Uterus (tissue), 3 donors: ENCODE measurements at regions not wholly inside any gene's neighbourhood (a gene's known extent, or its start where the extent isn't known, plus 50 kb on each side); places are given as distances from the start of the nearest gene placed in this dataset.

ENCODE experiments used
- DNase-seq, 2 donors: peaks; one replicate each; pipeline ENCODE4 v3.0.0-alpha.2; 2019 to 2020
- H3K27ac ChIP-seq, 2 donors: fragments of 200-600 bp; sonication (generic); 1 replicate in 1 of 2; 2 replicates in 1 of 2; pipeline ENCODE4 v1.5.1; 2016 to 2018
- H3K27me3 ChIP-seq, 2 donors: fragments of 200-600 bp; sonication (generic); one replicate each; pipeline ENCODE4 v1.5.1; 2018 to 2019; ENCODE audit warnings: control low read depth in 1 of 2
- H3K36me3 ChIP-seq, 2 donors: fragments of 200-600 bp; sonication (generic); one replicate each; pipeline ENCODE4 v1.5.1; 2019; ENCODE audit warnings: control low read depth in 1 of 2
- H3K4me1 ChIP-seq, 2 donors: fragments of 200-600 bp; sonication (generic); one replicate each; pipeline ENCODE4 v1.5.1; 2018 to 2019; ENCODE audit warnings: control low read depth in 1 of 2
- H3K4me3 ChIP-seq, 2 donors: fragments of 200-600 bp; sonication (generic); 1 replicate in 1 of 2; 2 replicates in 1 of 2; pipeline ENCODE4 v1.5.1; 2018 to 2019; ENCODE audit warnings: mild to moderate bottlenecking in 1 of 2
- H3K9me3 ChIP-seq, 2 donors: fragments of 200-600 bp; sonication (generic); one replicate each; pipeline ENCODE4 v1.5.1; 2019; ENCODE audit warnings: control low read depth in 1 of 2
- CTCF ChIP-seq, 4 experiments: fragments of 200-600 bp in 2 of 4; fragments of 450-650 bp in 2 of 4; sonication (generic) in 2 of 4; IDR thresholded peaks; one replicate each; pipeline ENCODE4 v1.5.1; 2016 to 2019; ENCODE audit warnings: antibody characterized with exemption in 4 of 4, mild to moderate bottlenecking in 2 of 4, moderate library complexity in 1 of 4
- POLR2A ChIP-seq, 2 donors: fragments of 450-650 bp; IDR thresholded peaks; one replicate each; pipeline ENCODE4 v1.6.1; 2016; ENCODE audit warnings: antibody characterized with exemption in 2 of 2, mild to moderate bottlenecking in 1 of 2, moderate library complexity in 1 of 2
- intact Hi-C: fragments of 100-400 bp; cut with DNase I; formaldehyde crosslinking; loops from one replicate; pipeline ENCODE4 v1.15.1; 2023; ENCODE audit warnings: low total_unique reads
- donor health status: DM: yes; HTN: yes; CAD: no.

GRCh38 chr1:238404921-238405320 is 514.2 kb upstream of the ZP4 start:
- no peak for DNase-seq
- H3K4me3 ChIP-seq, result no peak overlapping the region

DNA sequence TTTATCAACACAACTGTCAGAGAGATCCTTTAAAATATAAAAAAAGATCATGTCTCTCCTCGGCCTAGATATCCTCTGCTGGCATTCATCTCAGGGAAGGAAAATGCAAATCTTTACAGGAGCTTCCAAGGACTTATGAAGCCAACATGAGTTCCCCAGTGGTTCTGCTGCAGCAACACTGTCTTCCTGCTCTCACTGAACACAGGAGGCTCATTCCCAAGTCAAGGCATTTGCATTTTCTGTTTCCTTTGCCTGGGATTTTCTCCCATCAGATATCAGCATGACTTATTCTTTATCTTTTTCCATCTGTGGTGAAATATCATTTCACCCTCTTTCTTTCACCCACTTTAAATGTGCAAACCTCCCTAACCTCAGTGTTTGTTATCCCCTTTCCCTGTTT is 513.8 kb upstream of the ZP4 start:
- H3K27ac ChIP-seq, result no peak overlapping the region
- intact Hi-C loops, result no loop called here
- no peak overlapping the region for H3K4me3 ChIP-seq
- TF ChIP-seq POLR2A (IDR thresholded peaks at IDR 0.05) (no peak), CTCF (IDR thresholded peaks at IDR 0.05) (no peak)
- H3K4me1 ChIP-seq, result no peaks in the 10 kb centered on the region
- H3K36me3 ChIP-seq, result no peaks in the 10 kb centered on the region
- H3K27me3 ChIP-seq, result no peaks in the 10 kb centered on the region
- H3K9me3 ChIP-seq, result no peaks in the 10 kb centered on the region
- DNase-seq, result no peak

More at GRCh38 chr1:238404921-238405320, 514.2 kb upstream of the ZP4 start:
- Histone ChIP-seq H3K36me3 (no peaks in the 10 kb centered on the region), H3K9me3 (no peaks in the 10 kb centered on the region), H3K4me1 (no peaks in the 10 kb centered on the region), H3K27ac (no peak overlapping the region), H3K27me3 (no peaks in the 10 kb centered on the region)
- TF ChIP-seq POLR2A (IDR thresholded peaks at IDR 0.05) (no peak), CTCF (IDR thresholded peaks at IDR 0.05) (no peak)
- intact Hi-C loops, result no loop called here

GRCh38 chr1:238401144-238401543 is 510.4 kb upstream of the ZP4 start:
- no peak for TF ChIP-seq CTCF (IDR thresholded peaks at IDR 0.05)
- TF ChIP-seq POLR2A (IDR thresholded peaks at IDR 0.05), result no peak
- Histone ChIP-seq H3K27me3 (no peaks in the 10 kb centered on the region), H3K27ac (no peak overlapping the region), H3K4me1 (no peaks in the 10 kb centered on the region), H3K36me3 (no peaks in the 10 kb centered on the region), H3K9me3 (no peaks in the 10 kb centered on the region), H3K4me3 (no peak overlapping the region)
- intact Hi-C loops, result no loop called here
- DNase-seq, result no peak

GRCh38 chr1:238399558-238399957 is 508.8 kb upstream of the ZP4 start:
- Histone ChIP-seq H3K27ac (no peak overlapping the region), H3K4me3 (no peak overlapping the region), H3K4me1 (no peaks in the 10 kb centered on the region), H3K27me3 (no peaks in the 10 kb centered on the region), H3K9me3 (no peaks in the 10 kb centered on the region), H3K36me3 (no peaks in the 10 kb centered on the region)
- intact Hi-C loops, result no loop called here
- DNase-seq, result no peak
- no peak for TF ChIP-seq POLR2A (IDR thresholded peaks at IDR 0.05)
- TF ChIP-seq CTCF (IDR thresholded peaks at IDR 0.05), result no peak

DNA sequence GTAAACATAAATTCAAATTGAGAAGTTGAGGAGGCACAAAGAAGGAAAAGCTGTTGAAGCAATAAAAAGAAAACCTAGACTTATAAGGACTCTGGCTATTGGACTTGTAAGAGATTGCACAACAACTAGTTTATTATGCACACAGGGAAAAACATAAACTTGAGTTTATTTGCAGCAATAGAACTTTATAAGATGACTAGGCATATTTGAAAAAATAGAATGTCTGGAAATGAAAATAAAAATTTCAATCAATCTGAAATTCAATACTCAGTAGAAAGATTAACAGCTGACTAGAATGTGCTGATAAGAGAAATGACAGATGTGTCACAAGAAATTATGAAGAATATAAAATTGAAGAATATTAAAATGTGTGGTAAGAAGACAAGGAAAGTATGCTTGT is 505.4 kb upstream of the ZP4 start:
- Histone ChIP-seq H3K4me3 (no peak overlapping the region), H3K4me1 (no peaks in the 10 kb centered on the region), H3K27ac (no peak overlapping the region), H3K9me3 (no peaks in the 10 kb centered on the region), H3K36me3 (no peaks in the 10 kb centered on the region), H3K27me3 (no peaks in the 10 kb centered on the region)
- TF ChIP-seq POLR2A (IDR thresholded peaks at IDR 0.05), result no peak
- TF ChIP-seq CTCF (IDR thresholded peaks at IDR 0.05), result no peak
- intact Hi-C loops, result no loop called here
- DNase-seq, result no peak
